Left ventricle myocardium inferior (tissue), 1 donor: ENCODE measurements at regions not wholly inside any gene's neighbourhood (a gene's known extent, or its start where the extent isn't known, plus 50 kb on each side); places are given as distances from the start of the nearest gene placed in this dataset.

Source experiments
- DNase-seq: peaks from one replicate; pipeline ENCODE4 v3.0.0-alpha.2; 2020
- H3K27ac ChIP-seq: fragments of 200-600 bp; replicated peaks from 2 replicates; pipeline ENCODE4 v1.8.0; 2021
- H3K27me3 ChIP-seq: fragments of 200-600 bp; 2 replicates; pipeline ENCODE4 v1.8.0; 2021; ENCODE audit warnings: low read depth
- H3K36me3 ChIP-seq: fragments of 200-600 bp; 2 replicates; pipeline ENCODE4 v1.8.0; 2021
- H3K4me1 ChIP-seq: fragments of 200-600 bp; 2 replicates; pipeline ENCODE4 v1.8.0; 2021
- H3K4me3 ChIP-seq: fragments of 200-600 bp; 2 replicates; pipeline ENCODE4 v1.8.0; 2021; ENCODE audit warnings: mild to moderate bottlenecking, moderate library complexity
- H3K9me3 ChIP-seq: fragments of 200-600 bp; replicated peaks from 2 replicates; pipeline ENCODE4 v1.8.0; 2021
- intact Hi-C: fragments of 100-400 bp; cut with micrococcal nuclease; formaldehyde crosslinking; loops from one replicate; pipeline ENCODE4 v1.11.0; 2022
- TF ChIP-seq, protein P1 (sequence below): fragments of 200-600 bp; IDR thresholded peaks from 2 replicates; pipeline ENCODE4 v1.8.0; 2021; ENCODE audit warnings: antibody characterized with exemption, mild to moderate bottlenecking, borderline replicate concordance
- donor health status: DM: no; HTN: yes; CAD: no; lungs with severe emphysema.

DNA sequence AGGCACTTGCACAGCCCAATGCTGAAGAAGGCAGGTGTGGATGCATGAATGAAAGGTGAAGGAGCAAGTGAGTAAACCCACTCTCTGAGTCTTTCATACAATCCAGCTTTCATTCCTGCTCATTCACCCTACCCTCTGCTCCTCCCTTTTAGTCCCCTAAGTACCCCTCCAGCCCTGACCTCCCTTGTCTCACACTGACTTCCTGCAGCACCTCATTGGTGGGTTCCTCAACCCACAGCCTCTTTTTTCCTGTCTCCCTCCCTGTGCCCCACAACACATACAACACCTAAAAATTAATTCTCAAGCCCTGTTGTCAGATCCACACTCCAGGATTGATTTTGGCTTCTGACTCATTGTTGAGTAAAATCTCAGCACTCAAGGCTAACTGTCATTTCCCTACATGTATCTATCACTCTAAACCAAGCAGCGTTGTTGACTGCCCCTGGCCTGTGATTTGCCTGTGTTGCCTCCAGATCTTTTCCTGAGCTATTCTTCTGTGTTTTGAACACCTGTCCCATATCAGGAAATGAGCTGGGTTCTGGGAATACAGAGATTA lies 177.3 kb upstream of the SERP2 start:
- TF ChIP-seq, protein P1, sequence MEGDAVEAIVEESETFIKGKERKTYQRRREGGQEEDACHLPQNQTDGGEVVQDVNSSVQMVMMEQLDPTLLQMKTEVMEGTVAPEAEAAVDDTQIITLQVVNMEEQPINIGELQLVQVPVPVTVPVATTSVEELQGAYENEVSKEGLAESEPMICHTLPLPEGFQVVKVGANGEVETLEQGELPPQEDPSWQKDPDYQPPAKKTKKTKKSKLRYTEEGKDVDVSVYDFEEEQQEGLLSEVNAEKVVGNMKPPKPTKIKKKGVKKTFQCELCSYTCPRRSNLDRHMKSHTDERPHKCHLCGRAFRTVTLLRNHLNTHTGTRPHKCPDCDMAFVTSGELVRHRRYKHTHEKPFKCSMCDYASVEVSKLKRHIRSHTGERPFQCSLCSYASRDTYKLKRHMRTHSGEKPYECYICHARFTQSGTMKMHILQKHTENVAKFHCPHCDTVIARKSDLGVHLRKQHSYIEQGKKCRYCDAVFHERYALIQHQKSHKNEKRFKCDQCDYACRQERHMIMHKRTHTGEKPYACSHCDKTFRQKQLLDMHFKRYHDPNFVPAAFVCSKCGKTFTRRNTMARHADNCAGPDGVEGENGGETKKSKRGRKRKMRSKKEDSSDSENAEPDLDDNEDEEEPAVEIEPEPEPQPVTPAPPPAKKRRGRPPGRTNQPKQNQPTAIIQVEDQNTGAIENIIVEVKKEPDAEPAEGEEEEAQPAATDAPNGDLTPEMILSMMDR = no peak
- DNase-seq = no peak
- no peaks in the 10 kb centered on the region for H3K36me3 ChIP-seq
- H3K4me1 ChIP-seq = peaks cover 23% of the 10 kb centered on the region
- no peaks in the 10 kb centered on the region for H3K27me3 ChIP-seq
- intact Hi-C loops = no loop called here
- no peak overlapping the region for H3K4me3 ChIP-seq
- H3K9me3 ChIP-seq = no peaks in the 10 kb centered on the region
- no peak overlapping the region for H3K27ac ChIP-seq

DNA sequence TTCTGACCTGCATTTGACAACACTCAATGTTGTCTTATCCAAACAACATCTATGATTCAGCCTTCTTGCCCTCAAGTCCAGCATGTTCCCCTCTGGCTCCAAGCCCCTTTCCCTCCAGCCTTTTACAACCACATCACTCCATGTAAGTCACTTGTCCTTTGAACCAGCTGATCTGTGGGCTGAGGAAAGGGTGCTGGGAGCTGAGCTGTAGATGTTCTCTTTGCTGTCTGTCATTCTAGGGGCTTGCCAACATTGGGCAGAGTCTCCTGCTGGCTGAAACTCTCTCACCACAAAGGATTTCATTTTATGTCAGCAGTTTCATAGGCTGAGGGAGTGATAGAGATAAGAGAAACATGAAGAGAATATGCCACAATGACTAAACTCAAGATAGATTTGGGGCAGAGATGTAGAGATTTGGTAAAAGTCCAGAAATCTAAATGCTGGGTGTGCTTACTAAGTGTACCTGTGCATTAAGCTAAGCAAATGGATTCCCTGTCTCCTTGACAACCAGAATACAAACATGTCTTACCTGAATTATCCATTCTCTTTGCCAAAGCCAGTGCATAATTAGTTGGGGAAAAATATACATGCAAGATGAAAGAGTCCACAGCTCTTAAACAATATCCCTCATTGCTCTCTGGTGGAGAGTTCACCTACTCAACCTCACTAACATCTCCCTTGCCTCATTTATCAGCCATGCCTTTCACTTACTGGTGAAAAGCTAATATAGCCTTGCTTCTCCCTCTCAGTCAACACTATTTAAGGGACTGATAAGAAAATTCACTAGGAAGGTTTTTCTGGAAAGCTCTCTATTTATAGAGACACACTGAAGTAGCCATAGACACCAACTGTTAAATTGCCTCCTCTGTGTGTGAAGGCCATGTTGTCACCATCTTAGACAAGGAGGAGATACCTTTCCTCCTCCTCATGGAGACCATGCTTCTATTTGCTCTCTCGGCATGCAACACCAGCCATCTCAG lies 175.5 kb upstream of the SERP2 start:
- DNase-seq = no peak
- peaks cover 23% of the 10 kb centered on the region for H3K4me1 ChIP-seq
- TF ChIP-seq, protein P1 = no peak
- H3K27me3 ChIP-seq = no peaks in the 10 kb centered on the region
- H3K36me3 ChIP-seq = no peaks in the 10 kb centered on the region
- H3K9me3 ChIP-seq = no peaks in the 10 kb centered on the region
- intact Hi-C loops = no loop called here
- H3K4me3 ChIP-seq = no peak overlapping the region
- H3K27ac ChIP-seq = peak overlapping the region; percentile 53

DNA sequence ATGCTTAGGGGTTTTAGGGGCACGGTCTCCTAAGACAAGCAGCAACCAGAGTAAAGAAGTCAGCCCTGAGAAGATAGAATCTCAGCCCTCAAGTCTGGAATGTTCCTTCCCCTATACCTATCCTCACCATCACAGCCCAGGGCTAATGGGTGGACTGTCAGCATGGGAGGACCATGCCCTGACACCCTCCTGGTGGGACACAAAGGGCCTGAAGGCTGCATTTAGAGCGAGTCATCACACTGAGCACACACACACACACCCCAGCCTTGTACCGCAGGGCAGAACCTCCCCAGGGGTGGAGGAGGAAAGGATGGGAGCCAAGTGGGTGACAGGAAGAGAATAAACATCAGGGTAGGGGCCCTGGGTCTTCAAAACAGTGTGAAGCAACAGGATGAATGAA lies 174.8 kb upstream of the SERP2 start:
- DNase-seq = no peak
- intact Hi-C loops = no loop called here
- Histone ChIP-seq H3K27me3 (no peaks in the 10 kb centered on the region), H3K27ac (peak overlapping the region; percentile 53), H3K36me3 (no peaks in the 10 kb centered on the region), H3K4me3 (no peak overlapping the region), H3K9me3 (no peaks in the 10 kb centered on the region), H3K4me1 (peaks cover 23% of the 10 kb centered on the region)
- TF ChIP-seq, protein P1 = no peak

DNA sequence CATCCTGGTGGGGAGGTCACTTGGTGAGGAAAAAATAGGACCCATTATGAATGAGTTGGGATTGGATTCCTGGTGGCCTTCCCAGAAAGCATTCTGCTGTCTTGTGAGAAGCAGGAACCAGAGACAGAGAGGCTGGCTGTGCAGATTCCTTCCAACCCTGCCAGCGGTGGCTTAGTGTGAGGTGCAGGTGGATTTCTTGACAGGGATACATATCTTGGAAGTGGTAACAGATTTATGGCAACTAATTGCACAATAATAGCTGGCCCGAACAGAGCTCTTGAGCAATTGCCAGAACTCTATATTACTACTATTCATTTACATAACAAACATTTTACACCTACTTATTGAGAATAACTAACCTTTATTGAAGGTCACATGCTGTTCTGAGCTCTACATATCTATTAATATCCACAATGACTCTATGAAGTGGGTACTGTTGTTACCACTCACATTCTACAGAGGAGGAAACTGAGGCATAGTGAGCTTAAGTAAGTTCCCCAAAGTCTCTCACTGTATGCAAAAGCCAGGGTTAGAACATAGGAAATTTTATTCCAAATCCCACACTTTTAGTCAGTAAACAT lies 173.9 kb upstream of the SERP2 start:
- peak; percentile 33 for DNase-seq
- intact Hi-C loops = no loop called here
- Histone ChIP-seq H3K9me3 (no peaks in the 10 kb centered on the region), H3K27ac (peak overlapping the region; percentile 53), H3K27me3 (no peaks in the 10 kb centered on the region), H3K4me1 (peaks cover 23% of the 10 kb centered on the region), H3K36me3 (no peaks in the 10 kb centered on the region), H3K4me3 (no peak overlapping the region)
- TF ChIP-seq, protein P1 = no peak

DNA sequence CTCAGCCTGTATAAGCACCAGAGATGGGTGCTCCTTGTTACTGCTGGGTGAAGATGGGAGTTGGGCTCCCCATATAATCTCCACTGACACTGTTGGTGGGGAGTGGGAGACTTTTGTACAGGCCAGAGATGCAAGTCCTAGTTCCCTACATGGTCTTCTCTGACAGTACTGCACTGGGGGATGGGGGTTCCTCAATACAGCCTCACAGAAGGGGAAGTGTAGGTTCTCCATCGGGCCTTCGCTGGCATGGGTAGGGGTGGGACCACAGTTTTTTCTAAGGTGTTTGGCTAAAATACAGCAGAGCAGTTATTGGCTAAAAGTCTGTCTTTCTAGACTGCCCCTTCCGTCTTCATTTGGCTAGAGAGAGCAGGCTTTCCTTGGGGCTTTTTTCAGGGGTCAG lies 167.2 kb upstream of the SERP2 start:
- no peak for DNase-seq
- H3K36me3 ChIP-seq = no peaks in the 10 kb centered on the region
- H3K4me1 ChIP-seq = no peaks in the 10 kb centered on the region
- TF ChIP-seq, protein P1 = no peak
- H3K27ac ChIP-seq = no peak overlapping the region
- no peak overlapping the region for H3K4me3 ChIP-seq
- H3K27me3 ChIP-seq = no peaks in the 10 kb centered on the region
- intact Hi-C loops = no loop called here
- peaks cover 9% of the 10 kb centered on the region for H3K9me3 ChIP-seq
